PC-9 (cell line): ENCODE measurements at regions not wholly inside any gene's neighbourhood (a gene's known extent, or its start where the extent isn't known, plus 50 kb on each side); places are given as distances from the start of the nearest gene placed in this dataset.

ENCODE experiments used
- BruUV-seq: library from RNA; stranded (reverse); fragments of 400-500 nt; replicated peaks from 2 replicates; lab custom pipeline; 2021; lab: Mats Ljungman, UMichigan
- CTCF ChIA-PET: fragments of 300-600 bp; sonication (Branson Sonifier 250); formaldehyde crosslinking; loops from one replicate; lab custom pipeline; 2022; ENCODE audit warnings: antibody characterized with exemption; lab: Charles Lee
- POLR2A ChIA-PET: fragments of 300-600 bp; sonication (Branson Sonifier 250); formaldehyde crosslinking; loops from one replicate; lab custom pipeline; 2022; ENCODE audit warnings: antibody characterized with exemption; ENCODE audit not compliant: unreplicated experiment; lab: Charles Lee
- DNase-seq, 2 experiments: peaks; one replicate each; pipeline versions ENCODE4 v3.0.0 to v3.0.0-alpha.2; 2015 to 2022; ENCODE audit warnings: mixed read lengths in 1 of 2
- H2AFZ ChIP-seq: fragments of 200-600 bp; sonication (generic); 2 replicates; pipeline ENCODE4 v1.8.1; 2017; ENCODE audit warnings: antibody characterized with exemption
- H3F3A ChIP-seq: fragments of 200-600 bp; sonication (generic); 2 replicates; pipeline ENCODE4 v1.8.1; 2017; ENCODE audit warnings: antibody characterized with exemption, mild to moderate bottlenecking, low read depth; ENCODE audit not compliant: insufficient read depth
- H3K27ac ChIP-seq: fragments of 200-600 bp; sonication (generic); 2 replicates; pipeline ENCODE4 v1.6.1; 2016; ENCODE audit warnings: mixed run types
- H3K27me3 ChIP-seq: fragments of 200-600 bp; sonication (generic); 2 replicates; pipeline ENCODE4 v1.6.1; 2016; ENCODE audit warnings: low read depth, mixed run types; ENCODE audit not compliant: insufficient read depth
- H3K36me3 ChIP-seq: fragments of 200-600 bp; sonication (generic); 2 replicates; pipeline ENCODE4 v1.6.1; 2016; ENCODE audit warnings: low read depth, mixed run types
- H3K4me1 ChIP-seq: fragments of 200-600 bp; sonication (generic); replicated peaks from 2 replicates; pipeline ENCODE4 v1.6.1; 2016; ENCODE audit warnings: mixed run types; ENCODE audit not compliant: insufficient read depth
- H3K4me2 ChIP-seq: fragments of 200-600 bp; sonication (generic); 2 replicates; pipeline ENCODE4 v1.6.1; 2017; ENCODE audit warnings: mixed run types
- H3K4me3 ChIP-seq: fragments of 200-600 bp; sonication (generic); 2 replicates; pipeline ENCODE4 v1.6.1; 2016; ENCODE audit warnings: mixed run types
- H3K79me2 ChIP-seq: fragments of 200-600 bp; sonication (generic); 2 replicates; pipeline ENCODE4 v1.6.1; 2017; ENCODE audit warnings: low read depth, mixed run types
- H3K9me2 ChIP-seq: fragments of 200-600 bp; sonication (generic); 2 replicates; pipeline ENCODE4 v1.8.1; 2017; ENCODE audit warnings: mild to moderate bottlenecking; ENCODE audit not compliant: insufficient read depth
- H3K9me3 ChIP-seq: fragments of 200-600 bp; sonication (generic); 2 replicates; pipeline ENCODE4 v1.8.1; 2016; ENCODE audit warnings: low read depth; ENCODE audit not compliant: insufficient read depth
- H4K20me1 ChIP-seq: fragments of 200-600 bp; sonication (generic); 2 replicates; pipeline ENCODE4 v1.8.1; 2017; ENCODE audit not compliant: insufficient read depth
- EZH2 ChIP-seq: fragments of 200-600 bp; sonication (generic); IDR thresholded peaks from 2 replicates; pipeline ENCODE4 v1.8.0; 2017; ENCODE audit warnings: antibody characterized with exemption, low read depth
- intact Hi-C: fragments of 100-400 bp; cut with micrococcal nuclease; formaldehyde crosslinking; loops from one replicate; pipeline ENCODE4 v1.10.0; 2022; ENCODE audit not compliant: unreplicated experiment
- TF ChIP-seq, protein P1 (sequence below): fragments of 200-600 bp; sonication (generic); conservative IDR thresholded peaks from 2 replicates; pipeline ENCODE4 v1.6.1; 2017; ENCODE audit warnings: mixed run types, antibody characterized with exemption, mild to moderate bottlenecking, moderate library complexity

DNA sequence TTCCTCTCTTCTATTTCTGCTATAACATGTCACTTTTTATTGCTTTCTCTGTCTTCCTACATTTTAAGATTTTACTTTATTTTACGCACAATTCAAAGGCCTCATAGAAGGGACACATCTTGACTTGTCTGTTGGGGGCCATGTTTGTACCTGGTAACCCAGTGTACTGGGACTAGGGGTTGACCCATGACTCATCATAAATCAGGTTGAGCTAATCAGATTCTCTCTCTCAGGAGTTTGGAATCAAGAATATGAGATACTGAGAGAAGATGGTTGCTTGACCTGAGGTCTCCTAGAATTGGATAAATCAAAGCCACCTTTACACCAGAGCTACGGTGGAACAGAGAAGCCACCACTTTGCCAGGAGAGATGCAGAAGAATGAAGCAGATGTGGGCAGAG is 153.0 kb downstream of the UXS1 start:
- H3K79me2 ChIP-seq: no peaks in the 10 kb centered on the region
- H2AFZ ChIP-seq: no peak overlapping the region
- H3K4me1 ChIP-seq: no peaks in the 10 kb centered on the region
- H4K20me1 ChIP-seq: no peaks in the 10 kb centered on the region
- H3K9me2 ChIP-seq: no peaks in the 10 kb centered on the region
- BruUV-seq: no TSS peak
- H3K27ac ChIP-seq: no peak overlapping the region
- TF ChIP-seq EZH2: no peak
- TF ChIP-seq, protein P1, sequence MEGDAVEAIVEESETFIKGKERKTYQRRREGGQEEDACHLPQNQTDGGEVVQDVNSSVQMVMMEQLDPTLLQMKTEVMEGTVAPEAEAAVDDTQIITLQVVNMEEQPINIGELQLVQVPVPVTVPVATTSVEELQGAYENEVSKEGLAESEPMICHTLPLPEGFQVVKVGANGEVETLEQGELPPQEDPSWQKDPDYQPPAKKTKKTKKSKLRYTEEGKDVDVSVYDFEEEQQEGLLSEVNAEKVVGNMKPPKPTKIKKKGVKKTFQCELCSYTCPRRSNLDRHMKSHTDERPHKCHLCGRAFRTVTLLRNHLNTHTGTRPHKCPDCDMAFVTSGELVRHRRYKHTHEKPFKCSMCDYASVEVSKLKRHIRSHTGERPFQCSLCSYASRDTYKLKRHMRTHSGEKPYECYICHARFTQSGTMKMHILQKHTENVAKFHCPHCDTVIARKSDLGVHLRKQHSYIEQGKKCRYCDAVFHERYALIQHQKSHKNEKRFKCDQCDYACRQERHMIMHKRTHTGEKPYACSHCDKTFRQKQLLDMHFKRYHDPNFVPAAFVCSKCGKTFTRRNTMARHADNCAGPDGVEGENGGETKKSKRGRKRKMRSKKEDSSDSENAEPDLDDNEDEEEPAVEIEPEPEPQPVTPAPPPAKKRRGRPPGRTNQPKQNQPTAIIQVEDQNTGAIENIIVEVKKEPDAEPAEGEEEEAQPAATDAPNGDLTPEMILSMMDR: no peak
- H3K4me3 ChIP-seq: no peak overlapping the region
- no peak for DNase-seq
- no peaks in the 10 kb centered on the region for H3K36me3 ChIP-seq
- ChIA-PET CTCF (no interaction called here), POLR2A (no interaction called here)
- H3F3A ChIP-seq: no peaks in the 10 kb centered on the region
- peaks cover 28% of the 10 kb centered on the region for H3K27me3 ChIP-seq
- intact Hi-C loops: no loop called here
- no peaks in the 10 kb centered on the region for H3K9me3 ChIP-seq
- H3K4me2 ChIP-seq: no peak overlapping the region

DNA sequence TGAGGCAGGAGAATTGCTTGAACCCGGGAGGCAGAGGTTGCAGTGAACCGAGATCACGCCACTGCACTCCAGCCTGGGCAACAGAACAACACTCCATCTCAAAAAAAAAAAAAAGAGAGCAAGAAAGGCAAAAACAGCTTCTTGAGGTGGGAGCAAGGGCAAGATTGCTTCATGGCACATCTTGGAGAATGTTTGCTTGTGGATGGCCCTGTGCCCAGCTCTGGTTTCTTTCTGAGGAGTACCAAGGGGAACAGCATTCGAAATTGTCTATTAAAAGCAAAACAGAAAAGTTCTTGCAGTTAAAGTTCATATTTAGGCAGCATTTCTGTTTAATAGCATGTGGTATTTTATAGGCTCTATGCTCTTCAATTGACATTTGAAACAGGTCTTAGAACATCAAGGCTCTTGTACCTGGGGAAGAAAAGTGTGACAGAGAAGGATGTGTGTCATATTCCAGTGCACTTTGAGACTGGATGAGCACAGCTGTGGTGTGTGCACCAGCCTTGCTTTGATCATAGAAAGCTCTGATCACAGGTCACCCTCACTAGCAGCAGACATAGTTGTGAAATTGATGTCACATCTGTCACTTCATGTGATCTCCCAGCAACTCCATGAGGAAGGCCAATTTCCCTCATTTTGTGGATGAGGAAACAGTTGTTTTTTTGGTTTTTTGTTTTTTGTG is 154.3 kb downstream of the UXS1 start:
- POLR2A ChIA-PET: no interaction called here
- BruUV-seq: no TSS peak
- H3K9me3 ChIP-seq: no peaks in the 10 kb centered on the region
- no peak overlapping the region for H3K4me3 ChIP-seq
- CTCF ChIA-PET: no interaction called here
- H3K4me2 ChIP-seq: no peak overlapping the region
- H2AFZ ChIP-seq: no peak overlapping the region
- intact Hi-C loops: no loop called here
- H3K36me3 ChIP-seq: no peaks in the 10 kb centered on the region
- no peaks in the 10 kb centered on the region for H3K4me1 ChIP-seq
- no peak for TF ChIP-seq EZH2
- TF ChIP-seq, protein P1: no peak
- H3K79me2 ChIP-seq: no peaks in the 10 kb centered on the region
- H3K27ac ChIP-seq: no peak overlapping the region
- H4K20me1 ChIP-seq: no peaks in the 10 kb centered on the region
- H3K9me2 ChIP-seq: no peaks in the 10 kb centered on the region
- H3F3A ChIP-seq: no peaks in the 10 kb centered on the region
- DNase-seq: no peak
- peaks cover 28% of the 10 kb centered on the region for H3K27me3 ChIP-seq

DNA sequence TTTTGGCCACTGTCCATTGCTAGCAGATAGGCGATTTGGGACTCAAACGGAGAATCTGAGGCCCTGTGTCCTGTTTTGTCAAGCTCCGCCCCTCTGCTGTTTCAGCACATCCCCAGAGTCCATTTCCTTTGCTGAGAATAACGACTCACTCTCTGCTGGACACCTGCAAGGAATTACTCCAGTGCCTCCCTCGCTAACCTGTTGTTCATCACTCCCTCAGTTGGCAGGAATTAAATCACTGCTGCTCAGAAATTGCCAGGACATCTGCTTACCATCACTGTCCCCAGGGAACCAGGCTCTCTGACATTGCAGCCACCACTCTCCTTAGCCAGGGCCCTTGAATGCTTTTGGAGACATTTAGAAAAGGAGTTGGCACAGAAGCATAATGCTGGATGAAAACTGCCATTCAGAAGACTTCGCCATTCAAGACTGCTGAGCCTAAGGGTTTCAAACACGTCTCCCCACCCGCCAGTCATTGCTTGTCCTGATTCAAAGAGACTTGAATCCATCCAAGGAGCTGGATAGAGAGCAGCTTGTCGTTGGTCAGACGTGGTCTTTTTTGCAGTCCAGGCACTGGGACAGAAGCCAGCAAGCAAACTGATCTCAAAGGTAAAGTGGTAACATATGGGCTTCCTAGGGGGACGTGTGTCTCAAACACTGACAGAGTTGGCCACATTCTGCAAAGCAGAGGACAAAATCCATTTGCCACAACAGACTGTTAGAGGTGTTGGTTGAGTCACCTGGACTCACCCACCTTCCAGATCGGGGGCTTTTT is 155.3 kb downstream of the UXS1 start:
- Histone ChIP-seq H3F3A (no peaks in the 10 kb centered on the region), H3K4me2 (no peak overlapping the region), H3K4me1 (no peaks in the 10 kb centered on the region), H4K20me1 (no peaks in the 10 kb centered on the region), H3K4me3 (no peak overlapping the region), H3K27ac (no peak overlapping the region), H3K9me3 (no peaks in the 10 kb centered on the region), H3K9me2 (no peaks in the 10 kb centered on the region), H2AFZ (no peak overlapping the region), H3K36me3 (no peaks in the 10 kb centered on the region), H3K79me2 (no peaks in the 10 kb centered on the region), H3K27me3 (peaks cover 28% of the 10 kb centered on the region)
- no TSS peak for BruUV-seq
- DNase-seq: no peak
- ChIA-PET POLR2A (no interaction called here), CTCF (no interaction called here)
- intact Hi-C loops: no loop called here
- no peak for TF ChIP-seq EZH2
- TF ChIP-seq, protein P1: no peak
